GM18507 (cell line): ENCODE measurements at regions not wholly inside any gene's neighbourhood (a gene's known extent, or its start where the extent isn't known, plus 50 kb on each side); places are given as distances from the start of the nearest gene placed in this dataset.

Experiments used
- DNase-seq: peaks from one replicate; pipeline ENCODE4 v3.0.0; 2011; ENCODE audit warnings: low read depth; ENCODE audit not compliant: insufficient read length; ENCODE audit errors: extremely low spot score
- FAIRE-seq: peaks from 2 replicates; lab custom pipeline; 2011; peaks lifted over from hg19 to GRCh38; lab: Jason Lieb, UNC

DNA sequence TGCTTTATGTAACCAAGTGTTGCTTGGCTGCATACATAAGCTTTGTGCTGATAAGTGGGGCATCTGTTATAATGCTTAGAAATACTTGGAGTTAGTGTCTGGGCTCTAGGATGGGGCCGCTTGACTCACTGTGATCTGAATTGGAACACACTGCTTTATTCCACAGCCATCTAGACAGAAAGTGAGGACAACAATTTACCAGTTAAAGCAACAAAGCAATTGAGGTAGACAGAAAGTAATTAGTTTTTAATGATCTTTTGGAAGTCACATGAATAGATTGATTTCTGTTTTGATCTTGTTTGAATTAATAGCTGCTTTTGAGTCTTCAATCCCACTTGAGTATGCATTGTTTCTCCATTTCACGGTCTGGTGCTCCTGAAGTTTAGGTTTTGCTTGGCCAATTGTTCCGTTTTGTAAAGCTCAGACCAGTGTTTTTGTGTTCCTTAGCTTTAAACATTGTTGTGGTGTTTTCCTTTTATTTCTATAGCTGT lies 157.5 kb downstream of the TRMT11 start:
- FAIRE-seq, result peak; percentile 29
- DNase-seq, result no peak

DNA sequence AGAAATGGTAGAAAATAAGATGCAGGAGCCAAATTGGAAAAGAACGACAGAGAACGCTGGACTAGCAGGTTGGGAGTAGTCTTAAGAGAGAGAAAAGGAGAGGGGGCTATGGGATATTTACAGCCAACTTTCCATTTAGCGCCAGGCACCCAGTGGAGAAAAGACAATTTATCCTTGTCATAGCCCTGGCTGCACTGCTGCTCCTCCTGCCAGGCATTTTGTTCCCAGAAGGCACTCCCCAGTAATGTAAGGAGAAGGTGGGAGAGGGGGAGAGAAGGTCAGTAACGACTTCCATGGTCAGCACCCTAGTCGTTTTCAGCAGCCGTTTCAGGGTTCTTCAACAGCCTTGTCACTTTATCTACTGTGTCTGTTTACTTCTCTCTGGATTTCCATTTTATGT lies 159.0 kb downstream of the TRMT11 start:
- DNase-seq (no peak), FAIRE-seq (no peak)

DNA sequence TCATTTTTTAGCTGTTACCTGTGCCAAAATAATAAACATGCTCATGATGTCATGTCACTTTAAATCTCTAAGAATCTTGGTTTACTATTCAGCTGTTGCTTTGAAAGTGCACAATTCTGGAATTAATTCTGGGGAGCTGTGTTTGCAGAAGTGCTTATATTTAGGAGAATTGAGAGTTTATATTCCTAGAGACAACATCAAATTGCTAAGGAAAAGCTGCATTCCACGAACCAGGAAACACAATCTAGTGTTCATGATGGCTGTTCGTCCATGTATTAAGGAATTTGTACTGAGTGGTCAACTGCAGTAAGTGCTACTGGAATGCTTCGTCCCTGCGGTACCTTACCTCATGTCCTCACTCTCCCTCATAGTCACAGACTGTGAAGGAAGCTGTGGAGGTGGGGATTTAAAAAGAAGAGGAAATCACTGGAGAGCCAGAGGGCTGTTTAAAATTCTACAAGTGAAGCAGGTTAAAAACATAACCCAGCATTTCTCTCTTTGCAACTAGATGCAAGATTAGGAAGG lies 161.0 kb downstream of the TRMT11 start:
- FAIRE-seq (no peak), DNase-seq (no peak)

DNA sequence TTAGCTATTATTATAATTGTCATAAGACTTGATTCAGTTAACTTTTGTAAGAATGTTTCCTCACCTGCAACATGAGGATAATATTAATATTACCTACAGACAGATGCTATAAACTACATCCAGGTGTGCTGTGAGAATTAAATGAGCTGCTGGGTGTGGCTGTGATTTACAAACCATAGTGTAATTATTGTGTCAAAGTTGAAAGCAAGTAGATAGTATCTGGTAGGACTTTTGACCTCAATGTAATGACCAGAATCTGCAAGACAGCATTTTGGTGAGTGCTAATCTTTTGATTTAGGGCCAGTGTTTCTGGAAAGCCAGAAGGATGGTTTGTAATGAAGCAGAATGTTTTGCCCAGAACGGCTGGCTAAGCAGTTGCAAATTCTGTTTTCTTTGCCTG lies 162.5 kb downstream of the TRMT11 start:
- no peak for DNase-seq
- FAIRE-seq, result no peak

DNA sequence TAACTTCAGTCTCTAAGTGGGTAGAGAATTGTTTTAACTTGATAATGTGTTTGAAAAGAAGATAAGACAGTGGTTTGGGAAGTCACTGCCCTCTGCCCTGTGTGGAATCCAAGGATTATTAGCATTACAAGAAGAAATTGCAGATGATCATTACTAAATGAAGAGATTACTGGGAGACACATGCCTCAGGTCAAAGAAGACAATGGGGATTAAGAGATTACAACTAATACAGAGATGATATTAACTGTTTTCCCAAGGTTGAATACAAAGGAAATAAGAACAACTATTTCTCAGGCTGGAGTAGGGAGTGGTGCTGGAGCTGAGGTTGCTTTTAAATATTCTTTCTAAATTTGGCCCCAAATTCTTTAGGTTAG lies 166.0 kb downstream of the TRMT11 start:
- no peak for FAIRE-seq

DNA sequence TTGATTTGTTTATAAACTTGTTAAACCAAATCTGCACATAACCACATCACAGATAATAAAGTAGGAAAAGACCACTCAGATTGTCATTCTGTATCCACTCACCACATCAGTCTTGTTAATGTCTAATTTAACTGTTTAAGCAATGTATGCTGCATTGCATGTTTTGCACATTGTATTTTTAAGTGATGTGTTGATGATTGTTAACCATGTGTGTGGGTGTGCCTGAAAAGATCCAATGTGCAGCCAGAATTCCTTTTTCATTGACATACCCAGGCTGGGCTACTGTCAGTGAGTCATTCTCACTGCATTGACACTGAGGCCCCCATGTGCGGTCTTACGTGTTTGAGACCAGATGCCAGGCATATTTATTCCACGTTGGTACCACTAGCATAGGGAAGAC lies 167.3 kb downstream of the TRMT11 start:
- no peak for DNase-seq
- FAIRE-seq, result no peak

More for the DNA sequence above, 166.0 kb downstream of the TRMT11 start:
- no peak for DNase-seq

DNA sequence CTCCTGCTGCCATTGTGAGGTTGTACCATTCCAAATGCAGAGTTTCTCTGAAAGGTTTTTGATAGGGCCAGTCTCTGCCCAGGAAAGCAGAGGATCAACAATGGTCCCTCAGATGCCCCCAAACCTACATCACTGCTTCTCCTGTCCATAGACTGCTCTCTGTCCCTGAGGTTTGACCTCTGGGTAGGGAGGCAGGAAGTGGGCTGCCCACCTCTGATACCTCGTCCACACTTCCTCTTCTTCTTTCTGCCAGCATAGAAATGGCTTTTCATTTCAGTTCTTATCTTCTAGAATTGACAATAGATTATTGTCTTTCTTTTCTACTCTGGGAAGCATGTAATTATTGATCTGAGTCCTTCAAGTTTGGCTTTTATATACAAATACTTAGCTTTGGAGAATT lies 170.6 kb downstream of the TRMT11 start:
- DNase-seq, result no peak
- peak; percentile 83 for FAIRE-seq

DNA sequence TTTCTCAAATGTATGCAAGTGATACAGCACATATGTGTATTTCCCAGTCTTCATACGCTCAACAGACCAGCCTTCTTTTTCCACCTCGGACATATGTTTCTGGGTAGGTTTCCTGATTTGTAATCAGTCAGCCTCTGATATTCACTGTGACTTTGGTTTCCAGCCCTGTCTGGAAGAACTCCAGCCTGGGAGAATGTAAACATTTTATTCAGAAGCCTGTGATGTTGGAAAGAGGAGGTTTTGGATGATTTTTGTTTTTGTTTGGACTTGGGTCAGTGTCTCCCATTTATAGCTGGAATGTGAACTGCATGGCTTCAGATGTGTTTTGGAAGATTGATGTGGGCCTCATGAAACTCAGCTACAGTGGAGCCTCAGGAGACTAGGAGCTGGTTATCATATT lies 172.2 kb upstream of the CENPW start:
- FAIRE-seq (no peak), DNase-seq (no peak)

DNA sequence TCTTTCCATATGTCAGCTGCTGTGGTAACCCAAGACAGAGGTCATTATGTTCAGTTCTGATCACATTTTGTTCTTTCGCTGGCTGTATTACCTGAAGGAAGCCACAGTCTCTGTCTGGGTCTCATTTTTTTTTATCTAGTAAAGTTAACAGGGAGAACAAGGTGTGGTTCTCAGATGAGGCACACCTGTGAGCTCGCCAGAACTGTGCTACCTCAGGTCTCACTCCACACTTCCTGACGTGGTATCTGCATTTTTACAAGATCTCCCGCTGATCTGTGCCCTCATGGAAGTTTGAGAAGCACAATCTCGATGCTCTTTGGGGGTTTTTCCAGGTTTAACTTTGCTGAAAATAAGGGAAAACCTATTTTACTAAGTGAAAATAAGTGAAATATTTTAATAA lies 169.5 kb upstream of the CENPW start:
- DNase-seq (no peak), FAIRE-seq (no peak)

DNA sequence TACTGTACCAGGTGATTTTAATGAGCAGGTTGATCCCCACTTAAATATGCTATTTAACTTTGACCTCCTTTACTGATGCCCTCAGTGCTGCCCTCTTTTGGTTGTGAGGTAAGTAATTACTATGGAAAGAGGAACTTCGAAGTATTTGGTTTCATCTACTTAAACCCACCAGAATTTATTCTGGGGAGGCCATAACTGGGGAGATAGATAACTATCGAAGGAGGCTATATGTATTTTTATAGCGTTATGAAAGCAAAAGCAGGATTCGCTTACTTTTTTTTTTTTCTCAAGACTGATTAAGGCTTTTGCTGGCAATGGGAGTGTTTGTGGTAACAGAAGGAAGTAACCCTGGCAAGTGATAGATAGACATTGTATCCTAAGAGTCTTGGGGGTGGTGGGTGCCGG lies 168.9 kb upstream of the CENPW start:
- DNase-seq (no peak), FAIRE-seq (peak; percentile 65)

DNA sequence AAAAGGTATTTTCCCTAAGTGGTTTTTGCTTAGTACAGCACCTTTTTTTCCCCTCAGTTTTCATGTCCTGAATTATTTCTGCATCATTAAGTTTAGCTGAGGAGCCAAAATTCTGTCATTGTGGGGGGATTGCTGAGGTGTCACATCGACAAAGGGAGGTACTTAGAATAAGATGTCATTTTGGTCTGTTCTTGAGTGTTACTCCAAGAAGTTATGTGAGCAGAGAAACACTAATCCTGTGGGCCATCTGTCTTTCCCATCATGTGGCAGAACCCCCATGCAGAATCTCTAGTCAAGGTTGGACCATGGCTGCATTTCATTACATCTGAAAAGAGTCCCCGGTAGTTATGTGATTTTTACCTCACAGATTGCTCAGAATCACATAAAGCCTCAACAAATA lies 167.8 kb upstream of the CENPW start:
- no peak for DNase-seq
- FAIRE-seq, result no peak

DNA sequence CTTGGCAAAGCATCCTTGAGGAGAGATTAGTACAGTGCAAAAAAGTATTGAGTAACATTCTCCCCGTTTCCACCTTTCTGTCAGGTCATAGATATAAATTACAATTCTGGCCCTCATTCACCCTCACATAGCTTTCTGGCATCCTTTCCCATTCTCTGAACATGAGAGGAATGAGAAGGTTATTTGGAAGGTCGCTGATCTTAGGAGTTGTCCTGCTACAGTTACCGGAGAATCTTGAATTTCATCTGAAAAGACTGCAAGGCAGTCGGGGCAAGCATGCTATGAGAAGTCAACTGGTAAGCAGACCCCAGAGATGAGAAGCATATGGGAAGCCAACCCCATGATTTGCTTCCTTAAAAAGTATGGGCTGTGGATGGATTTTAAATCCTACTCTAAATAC lies 166.7 kb upstream of the CENPW start:
- FAIRE-seq (no peak), DNase-seq (no peak)

DNA sequence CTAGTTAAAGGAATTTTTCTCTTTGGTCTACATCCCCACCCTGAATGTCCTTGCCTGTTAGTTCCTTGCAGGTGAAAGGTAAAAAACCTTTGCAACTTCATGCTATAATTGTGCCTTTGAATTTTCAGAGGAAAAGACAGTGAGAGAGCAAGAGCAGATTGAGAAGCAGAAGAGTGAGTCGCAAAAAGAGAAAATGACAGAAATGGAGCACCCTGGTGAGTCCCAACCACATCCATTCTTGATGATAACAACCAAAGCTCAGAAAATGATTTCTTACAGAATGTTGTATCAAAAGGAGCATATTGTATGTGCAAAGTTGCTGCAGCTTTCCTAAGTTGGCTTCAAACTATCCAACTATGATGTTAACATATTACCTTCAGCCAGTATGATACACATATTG lies 165.2 kb upstream of the CENPW start:
- no peak for FAIRE-seq

DNA sequence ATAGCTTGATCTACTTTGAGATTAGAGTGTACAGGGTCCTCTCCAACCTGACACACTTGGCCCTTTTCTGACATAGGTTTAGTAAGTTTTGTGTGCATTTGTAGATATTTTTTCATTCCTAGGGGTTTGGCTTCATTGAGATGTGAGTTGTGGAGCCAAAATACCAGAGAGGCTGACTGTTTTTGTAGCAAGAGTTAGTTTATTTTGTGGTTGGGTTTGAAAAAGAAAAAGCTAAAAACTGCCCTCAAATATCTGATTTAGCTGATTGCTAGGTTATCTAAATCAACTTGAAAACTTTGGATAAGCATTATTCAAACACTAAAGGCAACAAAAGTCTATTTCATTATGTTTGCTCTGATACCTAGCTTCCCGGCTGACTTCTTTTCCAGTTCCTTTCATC lies 164.7 kb upstream of the CENPW start:
- FAIRE-seq (no peak), DNase-seq (no peak)

More for the DNA sequence above, 165.2 kb upstream of the CENPW start:
- no peak for DNase-seq

DNA sequence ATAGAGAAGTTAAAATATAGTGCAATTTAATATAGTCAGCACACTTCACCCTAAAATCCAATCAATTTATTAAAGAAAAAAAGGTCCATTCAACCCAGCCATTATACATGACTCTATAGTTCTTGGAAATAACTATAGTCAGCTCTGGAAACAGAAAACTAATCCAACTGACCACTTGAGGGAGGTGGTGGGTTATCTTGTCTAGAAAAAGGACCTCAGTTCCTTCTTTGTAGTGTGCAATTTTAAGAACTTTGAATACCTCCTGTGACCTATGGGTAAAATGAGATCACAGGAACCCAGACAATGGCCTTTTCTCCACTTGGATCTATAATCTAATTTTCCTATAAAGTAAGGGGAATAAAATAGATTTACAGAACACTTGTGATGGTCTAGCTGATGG lies 163.6 kb upstream of the CENPW start:
- FAIRE-seq (no peak), DNase-seq (no peak)

DNA sequence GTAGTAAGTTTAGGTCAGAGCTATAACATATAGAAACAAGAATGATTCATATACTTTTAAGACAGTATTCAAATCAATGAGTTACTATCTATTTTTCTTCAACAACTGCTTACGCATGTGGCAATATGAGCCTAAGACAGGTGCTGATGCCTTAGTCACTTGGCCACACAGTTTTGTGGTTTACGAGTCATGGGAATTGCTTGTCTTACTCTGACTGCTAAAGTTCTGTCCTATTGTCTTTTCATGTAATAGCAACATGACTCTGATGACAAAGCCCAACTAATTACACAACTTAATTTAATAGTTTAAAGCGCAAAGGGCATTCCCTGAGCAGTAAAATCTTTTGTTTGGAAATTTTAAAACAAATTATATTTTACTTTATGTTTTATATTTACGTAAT lies 159.3 kb upstream of the CENPW start:
- DNase-seq (no peak), FAIRE-seq (peak; percentile 47)

DNA sequence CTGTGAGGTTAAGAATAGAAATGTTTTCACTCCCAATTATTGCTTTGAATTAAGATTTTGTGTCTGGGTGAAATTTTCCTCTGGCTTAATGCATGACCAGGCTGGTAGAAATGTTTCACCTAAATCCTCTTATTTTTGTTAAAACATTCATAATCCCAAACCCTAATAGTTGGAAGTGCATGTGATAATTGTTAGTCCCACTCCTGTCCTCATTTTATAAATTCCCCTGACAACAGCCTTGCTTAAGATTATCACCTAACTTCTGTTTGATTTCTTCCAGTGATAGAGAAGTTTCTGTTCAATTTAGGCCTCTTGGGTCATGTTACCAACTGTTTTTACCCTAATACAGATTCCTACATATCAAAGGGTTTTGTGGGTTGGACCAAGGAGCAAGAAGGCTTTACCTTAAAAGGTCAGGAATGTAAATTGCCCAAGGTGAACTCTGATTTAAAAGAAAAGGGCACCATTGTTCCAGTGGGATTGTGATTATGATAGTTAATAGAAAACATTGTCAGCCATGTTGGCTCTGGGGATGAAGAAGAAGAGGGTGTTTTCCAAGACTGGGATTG lies 158.7 kb upstream of the CENPW start:
- FAIRE-seq, result no peak
- DNase-seq, result no peak

DNA sequence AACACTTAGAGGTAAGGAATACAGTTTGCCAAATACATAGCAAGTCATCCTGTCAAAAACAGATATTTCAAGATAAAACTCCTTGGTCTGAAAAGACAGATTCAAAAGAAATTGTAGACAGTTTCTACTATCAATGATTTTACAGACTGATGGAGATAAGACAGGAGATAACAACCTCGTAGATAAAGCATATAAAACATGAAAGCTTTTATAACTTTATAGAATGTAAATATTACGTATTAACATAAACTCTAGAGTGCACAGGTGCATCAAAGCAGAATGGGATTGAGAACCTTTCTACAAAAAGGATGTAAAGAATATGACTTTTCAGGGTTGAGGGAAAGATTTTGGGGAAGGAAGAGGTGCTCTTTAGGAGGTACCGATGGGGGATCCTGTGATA lies 158.0 kb upstream of the CENPW start:
- DNase-seq, result no peak
- no peak for FAIRE-seq

DNA sequence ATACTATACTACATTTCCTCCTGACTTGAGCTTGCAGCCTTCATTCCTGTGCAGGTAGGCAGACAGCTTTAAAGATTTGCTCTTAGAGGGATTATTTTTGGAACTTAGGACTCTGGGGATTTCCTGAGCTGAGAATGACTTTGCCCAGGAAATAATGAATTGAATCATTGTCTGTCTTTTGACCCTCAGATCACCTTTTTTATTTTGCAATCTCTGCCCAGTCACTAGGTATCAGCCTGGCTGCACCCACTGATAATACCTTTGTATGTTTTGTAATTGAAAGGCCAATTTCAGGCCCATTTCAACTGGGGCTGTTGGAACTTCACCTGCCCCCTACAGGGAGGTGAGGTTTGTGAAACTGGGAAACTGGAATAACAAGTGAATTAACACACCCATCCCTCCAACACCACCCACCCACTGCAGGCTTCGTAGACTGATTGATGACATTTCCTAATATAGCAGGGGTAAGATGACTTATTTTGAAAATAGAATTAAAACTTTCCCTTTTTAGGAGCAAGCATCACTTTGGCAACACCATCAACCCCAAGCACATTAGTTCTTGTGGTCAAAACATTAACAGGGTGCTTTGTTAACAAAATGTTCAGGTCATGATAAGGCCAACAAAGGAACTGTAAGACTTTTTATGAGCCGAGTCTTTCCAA lies 157.1 kb upstream of the CENPW start:
- DNase-seq, result no peak
- peak; percentile 39 for FAIRE-seq

DNA sequence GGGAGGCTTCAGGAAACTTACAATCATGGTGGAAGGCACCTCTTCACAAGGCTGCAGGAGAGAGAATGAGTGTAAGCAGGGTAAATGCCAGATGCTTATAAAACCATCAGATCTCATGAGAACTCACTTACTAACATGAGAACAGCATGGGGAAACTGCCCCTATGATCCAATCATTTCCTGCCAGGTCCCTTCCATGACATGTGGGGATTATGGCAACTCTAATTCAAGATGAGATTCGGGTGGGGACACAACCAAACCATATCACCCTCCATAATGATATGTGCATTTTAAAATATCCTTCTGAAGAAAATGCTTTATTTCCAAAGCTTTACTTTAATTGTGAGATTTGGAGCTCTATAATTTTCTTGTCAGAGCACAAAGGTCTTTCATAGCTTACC lies 154.1 kb upstream of the CENPW start:
- DNase-seq (no peak), FAIRE-seq (peak; percentile 5)

DNA sequence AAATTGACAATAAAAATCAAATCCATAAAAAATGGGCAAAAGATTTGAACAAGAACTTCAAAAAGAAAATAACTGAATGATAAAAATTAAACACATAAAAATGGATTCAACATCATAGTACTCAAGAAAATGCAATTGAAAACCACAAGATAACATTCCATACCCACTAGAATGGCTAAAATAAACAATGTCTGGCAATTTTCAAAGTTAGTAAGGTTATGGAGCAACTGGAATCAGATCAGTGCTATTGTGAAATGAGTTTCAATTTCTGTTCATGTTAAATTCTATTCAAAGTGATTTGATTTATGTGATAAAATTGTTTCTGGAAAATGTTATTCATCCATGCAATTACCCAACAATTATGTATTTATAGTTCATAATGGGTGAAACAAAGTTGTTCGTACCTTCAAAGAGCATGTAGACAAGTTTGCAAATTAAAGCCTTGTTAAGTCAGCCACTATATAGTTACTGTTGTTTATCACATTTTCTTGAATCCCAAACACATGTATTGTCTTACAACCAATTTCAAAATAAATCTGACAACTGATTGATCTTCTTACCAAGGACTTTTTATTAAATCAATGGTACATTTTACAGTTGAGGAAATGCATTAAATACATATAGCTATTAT lies 151.5 kb upstream of the CENPW start:
- FAIRE-seq (no peak), DNase-seq (no peak)
